ENCODE measurements at regions not wholly inside any gene's neighbourhood (a gene's known extent, or its start where the extent isn't known, plus 50 kb on each side); places are given as distances from the start of the nearest gene placed in this dataset.

GRCh38 chr3:72176537-72177041, 391.6 kb upstream of the PROK2 start:
- Mint-ChIP-seq H3K27ac (peak overlapping the region in 1 of 3 experiments; percentile 63; a peak in 2 of 7 replicates), H3K36me3 (ENCODE audit: insufficient read depth in 1 of 3, low read depth in 3 of 3) (no peaks in the 10 kb centered on the region), H3K27me3 (ENCODE audit: low read depth) (peaks cover 3% of the 10 kb centered on the region), H3K4me3 (no peak overlapping the region), H3K4me1 (peaks cover 5 to 7% of the 10 kb centered on the region in 2 experiments), H3K9me3 (no peaks in the 10 kb centered on the region)
- H3K4me1 ChIP-seq (ENCODE audit: insufficient read depth, low read length), result no peaks in the 10 kb centered on the region
- H2BK5ac ChIP-seq (ENCODE audit: insufficient read length, low read length), result no peak overlapping the region
- no peaks in the 10 kb centered on the region for H3K27me3 ChIP-seq (ENCODE audit: insufficient read depth, low read length)
- no peak overlapping the region for H3K56ac ChIP-seq (ENCODE audit: insufficient read length, low read depth, low read length)
- no peak overlapping the region for H3K27ac ChIP-seq (ENCODE audit: insufficient read length, low read depth, low read length)
- no peak overlapping the region for H4K8ac ChIP-seq (replicated peaks; ENCODE audit: insufficient read length, low read depth, low read length)
- no peak overlapping the region for H3K23ac ChIP-seq (ENCODE audit: insufficient read length, low read depth, low read length)
- TF ChIP-seq, protein P1, sequence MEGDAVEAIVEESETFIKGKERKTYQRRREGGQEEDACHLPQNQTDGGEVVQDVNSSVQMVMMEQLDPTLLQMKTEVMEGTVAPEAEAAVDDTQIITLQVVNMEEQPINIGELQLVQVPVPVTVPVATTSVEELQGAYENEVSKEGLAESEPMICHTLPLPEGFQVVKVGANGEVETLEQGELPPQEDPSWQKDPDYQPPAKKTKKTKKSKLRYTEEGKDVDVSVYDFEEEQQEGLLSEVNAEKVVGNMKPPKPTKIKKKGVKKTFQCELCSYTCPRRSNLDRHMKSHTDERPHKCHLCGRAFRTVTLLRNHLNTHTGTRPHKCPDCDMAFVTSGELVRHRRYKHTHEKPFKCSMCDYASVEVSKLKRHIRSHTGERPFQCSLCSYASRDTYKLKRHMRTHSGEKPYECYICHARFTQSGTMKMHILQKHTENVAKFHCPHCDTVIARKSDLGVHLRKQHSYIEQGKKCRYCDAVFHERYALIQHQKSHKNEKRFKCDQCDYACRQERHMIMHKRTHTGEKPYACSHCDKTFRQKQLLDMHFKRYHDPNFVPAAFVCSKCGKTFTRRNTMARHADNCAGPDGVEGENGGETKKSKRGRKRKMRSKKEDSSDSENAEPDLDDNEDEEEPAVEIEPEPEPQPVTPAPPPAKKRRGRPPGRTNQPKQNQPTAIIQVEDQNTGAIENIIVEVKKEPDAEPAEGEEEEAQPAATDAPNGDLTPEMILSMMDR (conservative IDR thresholded peaks at IDR 0.05), result no peak
- no peaks in the 10 kb centered on the region for H3K79me1 ChIP-seq (ENCODE audit: insufficient read depth, low read depth, low read length, poor library complexity, severe bottlenecking)
- peak overlapping the region; percentile 22 for H3K14ac ChIP-seq (ENCODE audit: insufficient read depth, low read length)
- no peak for DNase-seq
- H2BK20ac ChIP-seq (ENCODE audit: low read depth, low read length, poor library complexity, severe bottlenecking), result no peak overlapping the region
- no peak overlapping the region for H4K91ac ChIP-seq (ENCODE audit: insufficient read length, low read depth, low read length)
- H4K5ac ChIP-seq (ENCODE audit: insufficient read length, low read depth, low read length), result no peak overlapping the region
- H3K9ac ChIP-seq (ENCODE audit: extremely low read depth, insufficient read length, low read length), result no peak overlapping the region
- H2AFZ ChIP-seq (ENCODE audit: low read length), result no peak overlapping the region
- H3K9me3 ChIP-seq (ENCODE audit: control insufficient read depth, low read depth, low read length), result no peaks in the 10 kb centered on the region
- H3K79me2 ChIP-seq (ENCODE audit: insufficient read depth, low read length), result no peaks in the 10 kb centered on the region
- no peaks in the 10 kb centered on the region for H3K23me2 ChIP-seq (ENCODE audit: insufficient read length, low read depth, low read length, poor library complexity, severe bottlenecking)
- no peak overlapping the region for H2BK120ac ChIP-seq (ENCODE audit: low read depth, low read length, poor library complexity, severe bottlenecking)
- no peak overlapping the region for H3T11ph ChIP-seq (ENCODE audit: low read length)
- H3K4me2 ChIP-seq (ENCODE audit: insufficient read depth, insufficient read length, low read length), result no peak overlapping the region
- H2BK12ac ChIP-seq (ENCODE audit: insufficient read length, low read depth, low read length), result no peak overlapping the region
- H2AK5ac ChIP-seq (ENCODE audit: insufficient read length, low read length), result no peak overlapping the region
- no peaks in the 10 kb centered on the region for H4K20me1 ChIP-seq (ENCODE audit: control insufficient read depth, insufficient read depth, insufficient read length)
- no peak overlapping the region for H3K18ac ChIP-seq (ENCODE audit: insufficient read length, low read depth, low read length)
- H2BK15ac ChIP-seq (ENCODE audit: low read depth, low read length), result no peak overlapping the region
- WGBS (ENCODE audit: extremely low coverage, insufficient read length, low lambda C conversion rate), result no CpG with 5 or more reads among the region's 8 CpGs
- H3K4ac ChIP-seq (ENCODE audit: low read depth, low read length), result no peak overlapping the region

All from H9 (cell line).